ENCODE measurements at regions not wholly inside any gene's neighbourhood (a gene's known extent, or its start where the extent isn't known, plus 50 kb on each side); places are given as distances from the start of the nearest gene placed in this dataset.

- Mint-ChIP-seq H3K4me1 (peaks cover 17% of the 10 kb centered on the region), H3K4me3 (no peak overlapping the region), H3K36me3 (ENCODE audit: low read depth) (no peaks in the 10 kb centered on the region), H3K9me3 (no peaks in the 10 kb centered on the region; the same call in 2 of the 3 replicates), H3K27ac (no peak overlapping the region), H3K27me3 (ENCODE audit: insufficient read depth, low read depth, poor library complexity) (peaks cover 25% of the 10 kb centered on the region)
- H3K36me3 ChIP-seq (ENCODE audit: insufficient read depth) = no peaks in the 10 kb centered on the region
- TF ChIP-seq ETS1 (IDR thresholded peaks at IDR 0.05) (no peak), EZH2phosphoT487 (IDR thresholded peaks at IDR 0.05; ENCODE audit: unreplicated experiment) (no peak), STAT1 (IDR thresholded peaks at IDR 0.05; ENCODE audit: unreplicated experiment) (no peak), CREB1 (CRISPR knock-in tag; IDR thresholded peaks at IDR 0.05; ENCODE audit: low read depth) (no peak), REST (IDR thresholded peaks at IDR 0.05; ENCODE audit: unreplicated experiment) (no peak), JUNB (IDR thresholded peaks at IDR 0.05; ENCODE audit: unreplicated experiment) (no peak), EZH2 (IDR thresholded peaks at IDR 0.05; ENCODE audit: low read depth, unreplicated experiment) (no peak), ZNF114 (CRISPR knock-in tag; IDR thresholded peaks at IDR 0.05) (no peak), ZNF331 (CRISPR knock-in tag; IDR thresholded peaks at IDR 0.05; ENCODE audit: low read depth) (no peak), NANOG (IDR thresholded peaks at IDR 0.05; ENCODE audit: borderline replicate concordance) (no peak), POLR2AphosphoS5 (IDR thresholded peaks at IDR 0.05; ENCODE audit: low read depth) (no peak), CTCF (conservative IDR thresholded peaks at IDR 0.05; ENCODE audit: low read depth in 2 of 2) (no peak), ZNF462 (CRISPR knock-in tag; IDR thresholded peaks at IDR 0.05) (no peak)
- DNase-seq (ENCODE audit: low spot score) = no peak
- no peaks in the 10 kb centered on the region for H3K9me2 ChIP-seq (ENCODE audit: insufficient read depth)
- no peaks in the 10 kb centered on the region for H3F3A ChIP-seq (replicated peaks; ENCODE audit: low read depth)
- no peaks in the 10 kb centered on the region for H3K79me2 ChIP-seq (replicated peaks; ENCODE audit: insufficient read depth)
- H3K4me2 ChIP-seq = no peak overlapping the region
- H3K27ac ChIP-seq (ENCODE audit: low read depth) = no peak overlapping the region
- no peaks in the 10 kb centered on the region for H4K20me1 ChIP-seq (replicated peaks; ENCODE audit: insufficient read depth)
- H3K27me3 ChIP-seq (ENCODE audit: insufficient read depth) = peaks cover 11% of the 10 kb centered on the region; the same call in 1 of the 2 replicates
- no peak overlapping the region for H3K4me3 ChIP-seq
- no peak for ATAC-seq
- no peaks in the 10 kb centered on the region; the same call in 1 of the 2 replicates for H3K4me1 ChIP-seq (ENCODE audit: insufficient read depth)
- no peak overlapping the region for H2AFZ ChIP-seq
Observed at GRCh38 chr15:66849393-66849745, 147.3 kb downstream of the SMAD6 start.

All from GM23338 (cell line).